ENCODE measurements at regions not wholly inside any gene's neighbourhood (a gene's known extent, or its start where the extent isn't known, plus 50 kb on each side); places are given as distances from the start of the nearest gene placed in this dataset.

GRCh38 chr4:107197121-107197520 lies 161.0 kb upstream of the DKK2 start:
- CTCF ChIA-PET = no interaction called here
- Histone ChIP-seq H2AFZ (ENCODE audit: low read depth, low read length, poor library complexity, severe bottlenecking) (no peak overlapping the region), H3K4me2 (ENCODE audit: low read length) (no peak overlapping the region), H3K27me3 (ENCODE audit: insufficient read depth, low read length) (no peaks in the 10 kb centered on the region), H3K9ac (ENCODE audit: low read length) (no peak overlapping the region), H4K20me1 (ENCODE audit: insufficient read depth) (no peaks in the 10 kb centered on the region), H3K9me2 (ENCODE audit: insufficient read depth) (no peaks in the 10 kb centered on the region), H3K9me3 (ENCODE audit: control insufficient read depth in 1 of 2, insufficient read depth in 1 of 2, low read depth in 1 of 2, low read length in 2 of 2) (no peaks in the 10 kb centered on the region), H3K36me3 (ENCODE audit: control insufficient read depth in 1 of 2, insufficient read depth in 2 of 2, low read length in 2 of 2) (no peaks in the 10 kb centered on the region), H3K27ac (ENCODE audit: low read depth, low read length) (no peak overlapping the region), H3K4me1 (ENCODE audit: control insufficient read depth in 1 of 2, insufficient read depth in 2 of 2, low read length in 2 of 2) (no peaks in the 10 kb centered on the region), H3K79me2 (ENCODE audit: insufficient read depth, low read length) (no peaks in the 10 kb centered on the region), H3K4me3 (replicated peaks in 1 of 2; ENCODE audit: low read depth in 1 of 2, low read length in 2 of 2) (no peak overlapping the region)
- ATAC-seq = no peak
- no TSS peak for BruUV-seq (replicated peaks)
- POLR2A ChIA-PET = no interaction called here
- no peak for DNase-seq (ENCODE audit: low read depth, low spot score)
- RAD21 ChIA-PET (ENCODE audit: low non-redundant PET in 1 of 2, low total read pairs in 2 of 2, uncharacterized antibody in 2 of 2, unreplicated experiment in 2 of 2) = no interaction called here
- TF ChIP-seq ELF1 (IDR thresholded peaks at IDR 0.05; ENCODE audit: borderline replicate concordance, low read depth) (no peak), REST (IDR thresholded peaks at IDR 0.05; ENCODE audit: low read depth) (no peak), EZH2phosphoT487 (IDR thresholded peaks at IDR 0.05; ENCODE audit: borderline replicate concordance) (no peak), CBX3 (IDR thresholded peaks at IDR 0.05; ENCODE audit: low read depth) (no peak), CTCF (IDR thresholded peaks at IDR 0.05 in 2 of 3, conservative IDR thresholded peaks at IDR 0.05 in 1 of 3; ENCODE audit: borderline replicate concordance in 1 of 3, insufficient read depth in 1 of 3, low read depth in 2 of 3, low read length in 2 of 3) (no peak), FOSL1 (IDR thresholded peaks at IDR 0.05; ENCODE audit: low read depth) (no peak)
- intact Hi-C loops (cut with micrococcal nuclease) = no loop called here
